HG02588 (cell line): ENCODE measurements at regions not wholly inside any gene's neighbourhood (a gene's known extent, or its start where the extent isn't known, plus 50 kb on each side); places are given as distances from the start of the nearest gene placed in this dataset.
"Not testable (repeated sequence)": the region's sequence is repeated elsewhere in the genome, so short reads cannot be mapped to it uniquely, and the experiment has no call there.

Experiments
- ATAC-seq: cut with Tn5 transposase; IDR thresholded peaks from one replicate; pipeline ENCODE4 v1.9.1; 2021; ENCODE audit warnings: mild to moderate bottlenecking, moderate library complexity; ENCODE audit not compliant: unreplicated experiment

- ATAC-seq = not testable (repeated sequence)
Observed at GRCh38 chr15:77910030-77910911, 167.2 kb downstream of the TBC1D2B start.

GRCh38 chr15:77909182-77909940 is 168.2 kb downstream of the TBC1D2B start:
- no peak for ATAC-seq

- not testable (repeated sequence) for ATAC-seq
Observed at GRCh38 chr15:77908752-77909111, 168.8 kb downstream of the TBC1D2B start.

GRCh38 chr15:77907824-77908751 is 169.4 kb downstream of the TBC1D2B start:
- ATAC-seq = no peak

- not testable (repeated sequence) for ATAC-seq
Observed at GRCh38 chr15:77906062-77906990, 171.2 kb downstream of the TBC1D2B start.

GRCh38 chr15:77905301-77905920 is 172.1 kb downstream of the TBC1D2B start:
- ATAC-seq = no peak

GRCh38 chr15:77904901-77905300 is 172.6 kb downstream of the TBC1D2B start:
- no peak for ATAC-seq

GRCh38 chr15:77904436-77904821 is 173.1 kb downstream of the TBC1D2B start:
- ATAC-seq = no peak

- not testable (repeated sequence) for ATAC-seq
Observed at GRCh38 chr15:77903761-77904435, 173.6 kb downstream of the TBC1D2B start.

- ATAC-seq = not testable (repeated sequence)
Observed at GRCh38 chr15:77902921-77903760, 174.4 kb downstream of the TBC1D2B start.

- ATAC-seq = no peak
Observed at GRCh38 chr15:77901921-77902750, 175.4 kb downstream of the TBC1D2B start.

- ATAC-seq = no peak
Observed at GRCh38 chr15:77901251-77901881, 176.1 kb downstream of the TBC1D2B start.

- ATAC-seq = not testable (repeated sequence)
Observed at GRCh38 chr15:77900331-77900963, 177.1 kb downstream of the TBC1D2B start.

- ATAC-seq = not testable (repeated sequence)
Observed at GRCh38 chr15:77899776-77900175, 177.7 kb downstream of the TBC1D2B start.

GRCh38 chr15:77898811-77899730 is 178.4 kb downstream of the TBC1D2B start:
- ATAC-seq = no peak
